NCI-H187 (cell line): ENCODE measurements at regions not wholly inside any gene's neighbourhood (a gene's known extent, or its start where the extent isn't known, plus 50 kb on each side); places are given as distances from the start of the nearest gene placed in this dataset.
A peak's percentile ranks its signal among the peaks of the same experiment; 100 is the strongest.

Source experiments
- DNase-seq, 2 experiments: peaks; one replicate each; lab custom pipeline; 2025; lab: John Stamatoyannopoulos, UW

- no peak for DNase-seq
Observed at GRCh38 chr2:41930807-41931566, 116.8 kb upstream of the PKDCC start.

GRCh38 chr2:41932241-41933045 lies 115.4 kb upstream of the PKDCC start:
- DNase-seq: no peak

GRCh38 chr2:41933046-41933420 lies 114.8 kb upstream of the PKDCC start:
- no peak for DNase-seq

GRCh38 chr2:41933585-41934320 lies 114.1 kb upstream of the PKDCC start:
- DNase-seq: no peak

- DNase-seq: no peak
Observed at GRCh38 chr2:41934329-41934958, 113.4 kb upstream of the PKDCC start.

GRCh38 chr2:41935002-41935401 lies 112.8 kb upstream of the PKDCC start:
- DNase-seq: no peak

- no peak for DNase-seq
Observed at GRCh38 chr2:41935825-41936224, 112.0 kb upstream of the PKDCC start.

GRCh38 chr2:41936771-41937463 lies 110.9 kb upstream of the PKDCC start:
- no peak for DNase-seq

- DNase-seq: peak; percentile 52 to 64
Observed at GRCh38 chr2:41937464-41937906, 110.3 kb upstream of the PKDCC start.

- no peak for DNase-seq
Observed at GRCh38 chr2:41937921-41938708, 109.7 kb upstream of the PKDCC start.

- no peak for DNase-seq
Observed at GRCh38 chr2:41940060-41940744, 107.6 kb upstream of the PKDCC start.

GRCh38 chr2:41940745-41941063 lies 107.1 kb upstream of the PKDCC start:
- no peak for DNase-seq

- DNase-seq: no peak
Observed at GRCh38 chr2:41941831-41942230, 106.0 kb upstream of the PKDCC start.

- no peak for DNase-seq
Observed at GRCh38 chr2:41942278-41942677, 105.5 kb upstream of the PKDCC start.

- DNase-seq: no peak
Observed at GRCh38 chr2:41943159-41943558, 104.7 kb upstream of the PKDCC start.

GRCh38 chr2:41944220-41944880 lies 103.5 kb upstream of the PKDCC start:
- no peak for DNase-seq

- DNase-seq: no peak
Observed at GRCh38 chr2:41947701-41948396, 100.0 kb upstream of the PKDCC start.

- DNase-seq: no peak
Observed at GRCh38 chr2:41948397-41948763, 99.4 kb upstream of the PKDCC start.
